GM23338 (cell line): ENCODE measurements at regions not wholly inside any gene's neighbourhood (a gene's known extent, or its start where the extent isn't known, plus 50 kb on each side); places are given as distances from the start of the nearest gene placed in this dataset.
A peak's percentile ranks its signal among the peaks of the same experiment; 100 is the strongest.

Experiments
- ATAC-seq: fragments of 200-7000 bp; cut with Tn5 transposase; 3 replicates; pipeline ENCODE4 v1.9.1; 2020
- DNase-seq: peaks from one replicate; pipeline ENCODE4 v3.0.0-alpha.2; 2015; ENCODE audit warnings: low spot score
- H2AFZ ChIP-seq: fragments of 200-600 bp; sonication (generic); 2 replicates; pipeline ENCODE4 v1.8.0; 2016; ENCODE audit warnings: antibody characterized with exemption, mild to moderate bottlenecking, moderate library complexity
- H3F3A ChIP-seq: fragments of 200-600 bp; sonication (generic); replicated peaks from 2 replicates; pipeline ENCODE4 v1.8.0; 2017; ENCODE audit warnings: antibody characterized with exemption, mixed run types, low read depth
- H3K27ac ChIP-seq: fragments of 200-600 bp; sonication (generic); 2 replicates; pipeline ENCODE4 v1.6.1; 2016; ENCODE audit warnings: low read depth
- H3K27me3 ChIP-seq: fragments of 200-600 bp; sonication (generic); 2 replicates; pipeline ENCODE4 v1.8.0; 2016; ENCODE audit warnings: mild to moderate bottlenecking, mixed run types, moderate library complexity; ENCODE audit not compliant: insufficient read depth
- H3K36me3 ChIP-seq: fragments of 200-600 bp; sonication (generic); 2 replicates; pipeline ENCODE4 v1.8.0; 2016; ENCODE audit warnings: mild to moderate bottlenecking; ENCODE audit not compliant: insufficient read depth
- H3K4me1 ChIP-seq: fragments of 200-600 bp; sonication (generic); 2 replicates; pipeline ENCODE4 v1.8.0; 2016; ENCODE audit warnings: mild to moderate bottlenecking, moderate library complexity; ENCODE audit not compliant: insufficient read depth
- H3K4me2 ChIP-seq: fragments of 200-600 bp; sonication (generic); 2 replicates; pipeline ENCODE4 v1.7.1; 2017; ENCODE audit warnings: mixed run types
- H3K4me3 ChIP-seq: fragments of 200-600 bp; sonication (generic); 2 replicates; pipeline ENCODE4 v1.6.1; 2016; ENCODE audit warnings: mixed run types
- H3K79me2 ChIP-seq: fragments of 200-600 bp; sonication (generic); replicated peaks from 2 replicates; pipeline ENCODE4 v1.8.0; 2017; ENCODE audit warnings: mild to moderate bottlenecking; ENCODE audit not compliant: insufficient read depth
- H3K9me2 ChIP-seq: fragments of 200-600 bp; sonication (generic); 2 replicates; pipeline ENCODE4 v1.8.0; 2017; ENCODE audit not compliant: insufficient read depth
- H4K20me1 ChIP-seq: fragments of 200-600 bp; sonication (generic); replicated peaks from 2 replicates; pipeline ENCODE4 v1.8.0; 2017; ENCODE audit warnings: mild to moderate bottlenecking; ENCODE audit not compliant: insufficient read depth
- H3K27ac Mint-ChIP-seq: 2 replicates; pipeline ENCODE4 v1.8.0; 2020; ENCODE audit warnings: inconsistent platforms, mild to moderate bottlenecking, moderate library complexity, mixed read lengths
- H3K27me3 Mint-ChIP-seq: 3 replicates; pipeline ENCODE4 v1.8.0; 2022; ENCODE audit warnings: low read depth, mild to moderate bottlenecking, moderate library complexity, mixed read lengths, inconsistent platforms; ENCODE audit not compliant: insufficient read depth, poor library complexity
- H3K36me3 Mint-ChIP-seq: 3 replicates; pipeline ENCODE4 v1.8.0; 2021; ENCODE audit warnings: low read depth, mild to moderate bottlenecking, inconsistent platforms, moderate library complexity, mixed read lengths
- H3K4me1 Mint-ChIP-seq: 3 replicates; pipeline ENCODE4 v1.8.0; 2020; ENCODE audit warnings: mild to moderate bottlenecking, inconsistent platforms, mixed read lengths
- H3K4me3 Mint-ChIP-seq: 3 replicates; pipeline ENCODE4 v1.8.0; 2021; ENCODE audit warnings: moderate library complexity, mild to moderate bottlenecking, inconsistent platforms, mixed read lengths
- H3K9me3 Mint-ChIP-seq: 3 replicates; pipeline ENCODE4 v1.8.0; 2020; ENCODE audit warnings: moderate library complexity, mild to moderate bottlenecking, inconsistent platforms, mixed read lengths
- CREB1 ChIP-seq: fragments of 250-450 bp; sonication (Bioruptor Pico); IDR thresholded peaks from 2 replicates; pipeline ENCODE4 v1.5.0; 2020; ENCODE audit warnings: low read depth, mild to moderate bottlenecking, moderate library complexity
- CTCF ChIP-seq, 2 experiments: fragments of 200-600 bp in 1 of 2; sonication (generic) in 1 of 2; conservative IDR thresholded peaks; 2 replicates each; pipeline versions ENCODE4 v1.5.1 to v1.6.1; 2016 to 2017; ENCODE audit warnings: antibody characterized with exemption in 2 of 2, low read depth in 2 of 2, mild to moderate bottlenecking in 2 of 2, moderate library complexity in 1 of 2
- EZH2 ChIP-seq: fragments of 200-600 bp; sonication (generic); IDR thresholded peaks from one replicate; pipeline ENCODE4 v1.8.0; 2017; ENCODE audit warnings: antibody characterized with exemption, mild to moderate bottlenecking, low read depth; ENCODE audit not compliant: unreplicated experiment
- JUNB ChIP-seq: IDR thresholded peaks from one replicate; pipeline ENCODE4 v1.6.1; 2016; ENCODE audit warnings: antibody characterized with exemption; ENCODE audit not compliant: unreplicated experiment
- NANOG ChIP-seq: IDR thresholded peaks from 2 replicates; pipeline ENCODE4 v1.6.1; 2016; ENCODE audit warnings: antibody characterized with exemption, borderline replicate concordance
- REST ChIP-seq: IDR thresholded peaks from one replicate; pipeline ENCODE4 v1.6.1; 2018; ENCODE audit warnings: antibody characterized with exemption; ENCODE audit not compliant: unreplicated experiment
- STAT1 ChIP-seq: IDR thresholded peaks from one replicate; pipeline ENCODE4 v1.6.1; 2016; ENCODE audit warnings: antibody characterized with exemption; ENCODE audit not compliant: unreplicated experiment
- ZNF114 ChIP-seq: fragments of 250-450 bp; sonication (Bioruptor Pico); IDR thresholded peaks from 2 replicates; pipeline ENCODE4 v1.5.0; 2020; ENCODE audit warnings: mild to moderate bottlenecking, moderate library complexity
- TF ChIP-seq, protein P1 (sequence below): IDR thresholded peaks from 2 replicates; pipeline ENCODE4 v1.6.1; 2016; ENCODE audit warnings: antibody characterized with exemption

DNA sequence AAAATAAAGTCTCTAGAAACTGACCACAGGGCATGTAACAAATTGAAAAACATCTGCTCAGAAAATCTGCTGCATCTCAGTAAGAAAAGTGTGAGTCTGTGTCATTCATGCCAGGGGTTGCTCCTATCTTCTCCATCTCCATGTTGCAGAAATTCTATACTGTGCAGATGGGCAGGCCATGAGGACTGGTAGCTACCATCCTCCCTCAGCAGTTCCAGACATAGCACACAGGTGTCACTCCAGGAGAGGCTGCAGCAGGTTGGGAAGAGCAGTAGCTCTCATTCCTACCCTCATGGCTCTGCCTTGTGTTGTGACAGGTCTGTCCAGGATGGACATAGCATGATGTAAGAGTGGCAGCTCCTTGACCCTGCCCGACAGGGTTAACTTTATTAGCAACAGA lies 173.4 kb downstream of the NDUFS4 start:
- no peaks in the 10 kb centered on the region; the same call in 2 of the 3 replicates for H3K9me3 Mint-ChIP-seq

GRCh38 chr5:53738105-53738504 lies 177.7 kb downstream of the NDUFS4 start:
- H3K4me1 Mint-ChIP-seq: no peaks in the 10 kb centered on the region
- Histone ChIP-seq H3K9me2 (no peaks in the 10 kb centered on the region), H3K4me1 (no peaks in the 10 kb centered on the region), H3K4me2 (no peak overlapping the region), H4K20me1 (no peaks in the 10 kb centered on the region), H3K27me3 (no peaks in the 10 kb centered on the region), H2AFZ (no peak overlapping the region), H3K27ac (no peak overlapping the region), H3K36me3 (no peaks in the 10 kb centered on the region), H3F3A (no peaks in the 10 kb centered on the region), H3K79me2 (no peaks in the 10 kb centered on the region), H3K4me3 (no peak overlapping the region)
- H3K27me3 Mint-ChIP-seq: peaks cover 4% of the 10 kb centered on the region
- H3K4me3 Mint-ChIP-seq: no peak overlapping the region
- no peak for ATAC-seq
- no peaks in the 10 kb centered on the region; the same call in 2 of the 3 replicates for H3K36me3 Mint-ChIP-seq
- no peak for DNase-seq
- H3K27ac Mint-ChIP-seq: no peak overlapping the region
- no peaks in the 10 kb centered on the region for H3K9me3 Mint-ChIP-seq
- TF ChIP-seq STAT1 (no peak), ZNF114 (CRISPR knock-in tag) (no peak), EZH2 (no peak), JUNB (no peak), REST (no peak), NANOG (no peak), CREB1 (CRISPR knock-in tag) (no peak)
- TF ChIP-seq, protein P1, sequence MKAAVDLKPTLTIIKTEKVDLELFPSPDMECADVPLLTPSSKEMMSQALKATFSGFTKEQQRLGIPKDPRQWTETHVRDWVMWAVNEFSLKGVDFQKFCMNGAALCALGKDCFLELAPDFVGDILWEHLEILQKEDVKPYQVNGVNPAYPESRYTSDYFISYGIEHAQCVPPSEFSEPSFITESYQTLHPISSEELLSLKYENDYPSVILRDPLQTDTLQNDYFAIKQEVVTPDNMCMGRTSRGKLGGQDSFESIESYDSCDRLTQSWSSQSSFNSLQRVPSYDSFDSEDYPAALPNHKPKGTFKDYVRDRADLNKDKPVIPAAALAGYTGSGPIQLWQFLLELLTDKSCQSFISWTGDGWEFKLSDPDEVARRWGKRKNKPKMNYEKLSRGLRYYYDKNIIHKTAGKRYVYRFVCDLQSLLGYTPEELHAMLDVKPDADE: no peak

More for the DNA sequence above, 173.4 kb downstream of the NDUFS4 start:
- Histone ChIP-seq H3K27me3 (no peaks in the 10 kb centered on the region), H3K79me2 (no peaks in the 10 kb centered on the region), H3F3A (no peaks in the 10 kb centered on the region), H4K20me1 (no peaks in the 10 kb centered on the region), H3K4me1 (no peaks in the 10 kb centered on the region), H3K9me2 (peaks cover 5% of the 10 kb centered on the region; the same call in 1 of the 2 replicates), H3K36me3 (no peaks in the 10 kb centered on the region), H2AFZ (no peak overlapping the region), H3K4me2 (no peak overlapping the region), H3K27ac (no peak overlapping the region), H3K4me3 (no peak overlapping the region)
- Mint-ChIP-seq H3K4me3 (no peak overlapping the region), H3K27ac (no peak overlapping the region), H3K36me3 (no peaks in the 10 kb centered on the region; the same call in 2 of the 3 replicates), H3K4me1 (no peaks in the 10 kb centered on the region), H3K27me3 (peaks cover 5% of the 10 kb centered on the region)
- TF ChIP-seq CREB1 (CRISPR knock-in tag): no peak
- TF ChIP-seq CTCF (conservative IDR thresholded peaks at IDR 0.05; ENCODE audit: low read depth in 2 of 2): peak; percentile 36 to 60
- peak; percentile 29 for DNase-seq
- ATAC-seq: peak; percentile 82
